ENCODE measurements at regions not wholly inside any gene's neighbourhood (a gene's known extent, or its start where the extent isn't known, plus 50 kb on each side); places are given as distances from the start of the nearest gene placed in this dataset.

DNA sequence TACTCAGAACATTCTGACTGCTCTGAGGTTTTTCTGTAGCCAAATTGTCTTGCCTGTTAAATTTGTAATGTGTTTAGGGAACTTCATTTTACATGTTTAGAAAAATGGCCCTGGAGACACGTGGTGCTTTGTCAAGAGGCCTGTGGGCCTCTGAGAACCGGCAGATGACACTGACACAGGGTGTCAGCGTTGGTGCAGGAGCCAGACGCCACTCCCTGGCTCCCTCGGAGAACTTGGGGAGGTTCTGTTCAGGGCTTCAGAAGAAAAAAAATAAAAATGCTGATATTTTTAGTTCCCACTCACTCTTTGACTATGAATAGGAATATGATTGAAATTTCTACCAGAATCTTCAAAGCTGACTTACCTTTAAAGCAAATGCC lies 190.9 kb upstream of the GATB start:
- no peak for DNase-seq (ENCODE audit: low spot score, unreplicated experiment)
- H3K4me1 Mint-ChIP-seq (ENCODE audit: low read depth), result peaks cover 2% of the 10 kb centered on the region
- no peak overlapping the region for H3K4me3 Mint-ChIP-seq (ENCODE audit: low read depth)
- TF ChIP-seq, protein P1, sequence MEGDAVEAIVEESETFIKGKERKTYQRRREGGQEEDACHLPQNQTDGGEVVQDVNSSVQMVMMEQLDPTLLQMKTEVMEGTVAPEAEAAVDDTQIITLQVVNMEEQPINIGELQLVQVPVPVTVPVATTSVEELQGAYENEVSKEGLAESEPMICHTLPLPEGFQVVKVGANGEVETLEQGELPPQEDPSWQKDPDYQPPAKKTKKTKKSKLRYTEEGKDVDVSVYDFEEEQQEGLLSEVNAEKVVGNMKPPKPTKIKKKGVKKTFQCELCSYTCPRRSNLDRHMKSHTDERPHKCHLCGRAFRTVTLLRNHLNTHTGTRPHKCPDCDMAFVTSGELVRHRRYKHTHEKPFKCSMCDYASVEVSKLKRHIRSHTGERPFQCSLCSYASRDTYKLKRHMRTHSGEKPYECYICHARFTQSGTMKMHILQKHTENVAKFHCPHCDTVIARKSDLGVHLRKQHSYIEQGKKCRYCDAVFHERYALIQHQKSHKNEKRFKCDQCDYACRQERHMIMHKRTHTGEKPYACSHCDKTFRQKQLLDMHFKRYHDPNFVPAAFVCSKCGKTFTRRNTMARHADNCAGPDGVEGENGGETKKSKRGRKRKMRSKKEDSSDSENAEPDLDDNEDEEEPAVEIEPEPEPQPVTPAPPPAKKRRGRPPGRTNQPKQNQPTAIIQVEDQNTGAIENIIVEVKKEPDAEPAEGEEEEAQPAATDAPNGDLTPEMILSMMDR (IDR thresholded peaks at IDR 0.05; ENCODE audit: unreplicated experiment), result no peak
- H3K9me3 Mint-ChIP-seq (ENCODE audit: low read depth), result peaks cover 13% of the 10 kb centered on the region
- no peaks in the 10 kb centered on the region for H3K36me3 Mint-ChIP-seq (ENCODE audit: insufficient read depth)
- peaks cover 11% of the 10 kb centered on the region for H3K27me3 Mint-ChIP-seq
- H3K27ac Mint-ChIP-seq, result no peak overlapping the region

DNA sequence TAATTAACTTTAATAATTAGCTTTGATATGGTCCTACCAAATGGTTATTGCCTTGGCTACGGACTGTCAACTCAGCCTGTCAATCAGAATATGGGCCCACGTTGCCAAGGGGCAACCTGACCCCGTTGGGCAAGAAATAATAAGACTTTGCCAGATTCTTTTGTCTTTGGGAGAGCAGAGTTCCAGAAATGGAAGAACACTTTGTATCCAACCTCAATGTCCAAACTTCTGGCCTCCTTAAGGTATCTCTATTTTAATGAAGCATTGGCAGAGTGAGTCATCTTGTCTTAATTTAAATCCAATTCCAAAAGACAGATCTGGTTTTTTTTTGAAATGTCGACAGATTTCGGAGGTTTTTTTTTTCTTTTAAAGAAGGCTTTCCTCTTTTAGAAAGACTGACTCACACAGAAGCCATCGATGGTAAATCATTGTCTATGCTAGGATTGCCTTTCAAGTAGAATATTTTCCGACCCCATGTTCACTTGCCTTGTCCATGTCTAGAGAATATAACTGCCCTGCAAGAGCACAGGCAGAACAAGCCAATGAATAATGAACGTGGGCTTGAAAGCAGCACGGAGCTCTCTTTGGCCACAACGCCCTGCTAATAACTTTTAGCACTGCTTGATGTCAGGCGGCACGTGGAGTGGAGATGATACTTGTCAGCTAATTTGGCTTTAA lies 190.3 kb upstream of the GATB start:
- no peak overlapping the region for H3K27ac Mint-ChIP-seq
- H3K9me3 Mint-ChIP-seq (ENCODE audit: low read depth), result peaks cover 17% of the 10 kb centered on the region
- H3K36me3 Mint-ChIP-seq (ENCODE audit: insufficient read depth), result peaks cover 2% of the 10 kb centered on the region
- no peaks in the 10 kb centered on the region for H3K4me1 Mint-ChIP-seq (ENCODE audit: low read depth)
- TF ChIP-seq, protein P1 (IDR thresholded peaks at IDR 0.05; ENCODE audit: unreplicated experiment), result no peak
- H3K4me3 Mint-ChIP-seq (ENCODE audit: low read depth), result no peak overlapping the region
- H3K27me3 Mint-ChIP-seq, result peaks cover 11% of the 10 kb centered on the region
- no peak for DNase-seq (ENCODE audit: low spot score, unreplicated experiment)

DNA sequence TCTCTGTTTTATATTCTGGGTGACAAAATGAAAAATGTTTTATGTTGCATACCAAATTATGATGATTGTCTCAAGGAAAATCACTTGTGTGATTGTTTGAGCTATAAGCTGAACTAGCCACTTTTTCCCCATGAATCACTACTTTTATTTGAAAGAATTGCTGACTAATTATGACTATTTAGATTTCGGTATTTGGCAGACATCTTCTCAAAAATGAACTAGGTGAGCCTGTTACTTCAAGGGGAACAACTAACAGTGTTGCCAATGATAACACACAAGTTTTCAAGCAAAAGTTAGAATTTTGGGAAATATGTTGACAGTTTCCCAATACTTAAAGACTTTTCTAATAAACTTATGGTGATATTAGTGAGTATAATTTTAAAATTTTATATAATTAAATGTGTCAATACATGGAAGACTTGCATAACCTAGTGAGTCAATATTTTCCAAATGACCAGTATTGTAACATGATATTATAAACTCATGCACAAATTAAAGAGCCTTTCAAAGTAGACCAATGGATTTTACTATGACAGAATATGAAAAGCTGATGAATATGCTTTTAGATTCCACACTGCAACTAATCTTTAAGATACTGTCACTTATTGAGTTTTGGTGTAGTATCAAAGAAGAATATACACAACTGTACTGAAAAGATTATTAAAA lies 187.7 kb upstream of the GATB start:
- Mint-ChIP-seq H3K27ac (no peak overlapping the region), H3K9me3 (ENCODE audit: low read depth) (peaks cover 31% of the 10 kb centered on the region), H3K4me3 (ENCODE audit: low read depth) (no peak overlapping the region), H3K4me1 (ENCODE audit: low read depth) (no peaks in the 10 kb centered on the region), H3K27me3 (peaks cover 8% of the 10 kb centered on the region), H3K36me3 (ENCODE audit: insufficient read depth) (peaks cover 2% of the 10 kb centered on the region)
- TF ChIP-seq, protein P1 (IDR thresholded peaks at IDR 0.05; ENCODE audit: unreplicated experiment), result no peak
- no peak for DNase-seq (ENCODE audit: low spot score, unreplicated experiment)

DNA sequence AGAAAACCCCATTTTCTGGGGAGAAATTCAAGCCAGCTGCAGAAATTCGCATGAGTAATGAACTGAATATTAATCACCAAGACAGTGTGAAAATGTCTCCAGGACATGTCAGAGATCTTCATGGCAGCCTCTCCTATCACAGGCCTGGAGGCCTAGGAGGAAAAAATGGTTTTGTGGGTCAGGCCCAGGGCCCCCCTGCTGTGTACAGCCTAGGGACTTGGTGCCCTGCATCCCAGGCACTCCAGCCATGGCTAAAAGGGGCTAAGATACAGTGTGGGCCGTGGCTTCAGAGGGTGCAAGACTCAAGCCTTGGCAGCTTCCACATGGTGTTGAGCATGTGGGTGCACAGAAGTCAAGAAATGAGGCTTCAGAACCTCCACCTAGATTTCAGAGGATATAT lies 185.9 kb upstream of the GATB start:
- TF ChIP-seq, protein P1 (IDR thresholded peaks at IDR 0.05; ENCODE audit: unreplicated experiment), result no peak
- Mint-ChIP-seq H3K27ac (no peak overlapping the region), H3K36me3 (ENCODE audit: insufficient read depth) (peaks cover 2% of the 10 kb centered on the region), H3K4me3 (ENCODE audit: low read depth) (no peak overlapping the region), H3K9me3 (ENCODE audit: low read depth) (peaks cover 31% of the 10 kb centered on the region), H3K27me3 (no peaks in the 10 kb centered on the region), H3K4me1 (ENCODE audit: low read depth) (no peaks in the 10 kb centered on the region)
- DNase-seq (ENCODE audit: low spot score, unreplicated experiment), result no peak

DNA sequence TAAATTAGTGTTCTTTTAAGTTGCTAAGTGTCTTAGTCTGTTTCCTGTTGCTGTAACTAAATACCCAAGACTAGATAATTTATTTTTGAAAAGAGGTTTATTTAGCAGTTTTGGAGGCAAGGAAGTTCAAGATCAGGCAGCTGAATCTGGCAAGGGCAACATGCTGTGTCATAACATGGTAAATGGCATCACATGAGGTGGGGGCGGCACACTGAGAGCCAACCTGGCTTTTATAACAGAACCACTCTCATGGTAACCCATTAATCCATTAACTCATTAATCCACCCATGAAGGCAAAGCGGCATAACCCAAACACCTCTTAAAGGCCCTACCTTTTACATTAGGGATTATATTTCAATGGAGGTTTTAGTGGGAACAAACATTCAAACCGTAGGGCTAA lies 182.2 kb upstream of the GATB start:
- Mint-ChIP-seq H3K27ac (no peak overlapping the region), H3K36me3 (ENCODE audit: insufficient read depth) (peaks cover 2% of the 10 kb centered on the region), H3K9me3 (ENCODE audit: low read depth) (peaks cover 28% of the 10 kb centered on the region), H3K4me1 (ENCODE audit: low read depth) (no peaks in the 10 kb centered on the region), H3K27me3 (peaks cover 7% of the 10 kb centered on the region), H3K4me3 (ENCODE audit: low read depth) (no peak overlapping the region)
- TF ChIP-seq, protein P1 (IDR thresholded peaks at IDR 0.05; ENCODE audit: unreplicated experiment), result no peak
- DNase-seq (ENCODE audit: low spot score, unreplicated experiment), result no peak

All from progenitor cell of endocrine pancreas (in vitro differentiated cells).